Peyer's patch (tissue), 4 donors: ENCODE measurements at regions not wholly inside any gene's neighbourhood (a gene's known extent, or its start where the extent isn't known, plus 50 kb on each side); places are given as distances from the start of the nearest gene placed in this dataset.

Source experiments
- CTCF ChIP-seq, 6 experiments: fragments of 450-650 bp in 4 of 6; fragments of 200-600 bp in 2 of 6; sonication (generic) in 1 of 6; IDR thresholded peaks; one replicate each; pipeline ENCODE4 v1.5.1; 2017 to 2019; ENCODE audit warnings: antibody characterized with exemption in 6 of 6, mild to moderate bottlenecking in 3 of 6, moderate library complexity in 1 of 6
- POLR2A ChIP-seq, 2 donors: fragments of 450-650 bp; IDR thresholded peaks; one replicate each; pipeline ENCODE4 v1.5.1; 2017; ENCODE audit warnings: antibody characterized with exemption in 2 of 2, mild to moderate bottlenecking in 2 of 2, moderate library complexity in 2 of 2

GRCh38 chr14:86639146-86639545 is 1109.2 kb downstream of the FLRT2 start:
- TF ChIP-seq CTCF (IDR thresholded peaks at IDR 0.05) (no peak), POLR2A (IDR thresholded peaks at IDR 0.05) (no peak)
